ENCODE measurements at regions not wholly inside any gene's neighbourhood (a gene's known extent, or its start where the extent isn't known, plus 50 kb on each side); places are given as distances from the start of the nearest gene placed in this dataset.

DNA sequence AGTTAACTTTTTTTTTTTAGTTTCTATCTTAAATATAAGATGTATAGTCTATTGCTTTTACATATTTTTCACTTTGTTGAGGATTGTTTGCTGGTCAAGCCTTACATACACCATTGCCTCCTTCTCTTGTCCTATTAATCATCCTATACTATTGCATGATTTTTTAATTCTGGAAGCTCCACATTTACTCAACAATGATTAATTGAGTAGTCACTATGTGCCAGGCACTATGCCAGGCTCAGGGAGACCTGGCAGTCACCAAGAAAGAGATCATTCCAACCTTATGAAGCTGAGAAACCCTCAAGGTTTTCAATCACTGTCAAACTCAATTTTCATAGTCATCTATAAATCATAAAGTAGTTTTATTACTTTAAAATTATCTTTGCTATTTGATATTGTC is 626.2 kb downstream of the IGSF11 start:
- DNase-seq (ENCODE audit: low read depth, low spot score) = no peak
- TF ChIP-seq, protein P1, sequence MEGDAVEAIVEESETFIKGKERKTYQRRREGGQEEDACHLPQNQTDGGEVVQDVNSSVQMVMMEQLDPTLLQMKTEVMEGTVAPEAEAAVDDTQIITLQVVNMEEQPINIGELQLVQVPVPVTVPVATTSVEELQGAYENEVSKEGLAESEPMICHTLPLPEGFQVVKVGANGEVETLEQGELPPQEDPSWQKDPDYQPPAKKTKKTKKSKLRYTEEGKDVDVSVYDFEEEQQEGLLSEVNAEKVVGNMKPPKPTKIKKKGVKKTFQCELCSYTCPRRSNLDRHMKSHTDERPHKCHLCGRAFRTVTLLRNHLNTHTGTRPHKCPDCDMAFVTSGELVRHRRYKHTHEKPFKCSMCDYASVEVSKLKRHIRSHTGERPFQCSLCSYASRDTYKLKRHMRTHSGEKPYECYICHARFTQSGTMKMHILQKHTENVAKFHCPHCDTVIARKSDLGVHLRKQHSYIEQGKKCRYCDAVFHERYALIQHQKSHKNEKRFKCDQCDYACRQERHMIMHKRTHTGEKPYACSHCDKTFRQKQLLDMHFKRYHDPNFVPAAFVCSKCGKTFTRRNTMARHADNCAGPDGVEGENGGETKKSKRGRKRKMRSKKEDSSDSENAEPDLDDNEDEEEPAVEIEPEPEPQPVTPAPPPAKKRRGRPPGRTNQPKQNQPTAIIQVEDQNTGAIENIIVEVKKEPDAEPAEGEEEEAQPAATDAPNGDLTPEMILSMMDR (IDR thresholded peaks at IDR 0.05; ENCODE audit: low read depth, low read length) = no peak

DNA sequence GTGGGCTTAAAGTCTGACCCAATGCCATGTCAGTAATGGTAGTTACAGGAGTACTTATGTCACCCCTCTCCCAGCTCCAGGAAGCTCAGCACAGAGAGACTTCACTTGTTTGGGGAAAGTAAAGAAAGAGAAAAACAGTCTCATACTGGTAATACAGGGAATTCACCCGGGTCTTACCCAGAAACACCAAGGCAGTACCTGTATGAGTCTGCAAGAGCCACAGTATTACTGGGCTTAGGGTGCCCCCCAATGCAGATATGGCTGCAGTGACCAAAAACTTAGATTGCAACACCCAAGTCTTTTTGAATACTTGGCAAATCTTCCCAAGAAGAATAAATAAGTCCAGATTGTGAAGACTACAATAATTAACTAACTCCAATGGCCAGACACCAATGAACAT is 622.1 kb downstream of the IGSF11 start:
- H3K4me3 ChIP-seq (ENCODE audit: low read depth, low read length) = no peak overlapping the region
- DNase-seq (ENCODE audit: low read depth, low spot score) = no peak
- TF ChIP-seq, protein P1 (IDR thresholded peaks at IDR 0.05; ENCODE audit: low read depth, low read length) = no peak
- in situ Hi-C loops (cut with HindIII; ENCODE audit: low sequenced_read_pairs) = no loop called here

More for the DNA sequence above, 626.2 kb downstream of the IGSF11 start:
- in situ Hi-C loops (cut with HindIII; ENCODE audit: low sequenced_read_pairs) = no loop called here
- H3K4me3 ChIP-seq (ENCODE audit: low read depth, low read length) = no peak overlapping the region

DNA sequence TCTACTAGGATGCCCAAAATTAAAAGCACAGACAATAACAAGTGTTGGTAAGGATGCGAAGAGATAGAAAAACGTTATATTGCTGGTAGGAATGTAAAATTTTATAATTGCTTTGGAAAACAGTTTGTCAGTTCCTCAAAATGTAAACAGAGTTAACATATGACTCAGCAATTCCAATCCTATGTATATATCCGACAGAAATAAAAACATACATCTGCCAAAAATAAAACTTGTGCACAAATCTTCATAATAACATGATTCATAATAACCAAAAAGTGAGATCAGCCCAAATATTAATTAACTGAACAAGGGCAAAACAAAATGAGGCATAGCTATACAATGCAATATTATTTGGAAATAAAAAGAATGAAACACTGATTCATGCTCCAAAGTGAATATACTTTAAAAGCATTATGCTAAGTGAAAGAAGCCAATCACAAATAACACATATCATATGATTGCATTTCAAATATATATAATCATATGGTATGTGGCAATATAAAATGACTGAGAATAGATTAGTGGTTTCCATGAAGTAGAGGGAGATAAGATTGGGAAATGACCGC is 609.3 kb downstream of the IGSF11 start:
- in situ Hi-C loops (cut with HindIII; ENCODE audit: low sequenced_read_pairs) = no loop called here
- TF ChIP-seq, protein P1 (IDR thresholded peaks at IDR 0.05; ENCODE audit: low read depth, low read length) = no peak
- no peak for DNase-seq (ENCODE audit: low read depth, low spot score)
- H3K4me3 ChIP-seq (ENCODE audit: low read depth, low read length) = no peak overlapping the region

DNA sequence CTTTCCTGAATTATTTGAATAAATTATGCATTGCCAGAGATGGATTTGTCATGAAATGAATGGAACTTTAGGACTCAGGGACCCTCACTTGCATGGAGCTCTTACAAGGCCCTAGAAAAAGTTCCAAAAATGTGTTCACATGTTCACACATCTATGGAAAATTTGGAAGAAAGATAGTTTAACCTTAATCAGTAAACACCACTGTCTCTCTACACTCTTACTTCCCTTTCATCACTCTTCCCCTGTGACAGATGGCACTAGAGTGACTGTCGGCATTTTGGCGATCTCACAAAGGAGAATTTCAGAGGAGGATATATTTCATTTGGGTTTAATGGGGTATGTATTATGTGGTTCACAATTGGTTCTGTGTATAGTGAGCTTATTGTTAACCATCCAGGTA is 600.8 kb downstream of the IGSF11 start:
- TF ChIP-seq, protein P1 (IDR thresholded peaks at IDR 0.05; ENCODE audit: low read depth, low read length) = no peak
- H3K4me3 ChIP-seq (ENCODE audit: low read depth, low read length) = no peak overlapping the region
- in situ Hi-C loops (cut with HindIII; ENCODE audit: low sequenced_read_pairs) = no loop called here
- DNase-seq (ENCODE audit: low read depth, low spot score) = no peak

DNA sequence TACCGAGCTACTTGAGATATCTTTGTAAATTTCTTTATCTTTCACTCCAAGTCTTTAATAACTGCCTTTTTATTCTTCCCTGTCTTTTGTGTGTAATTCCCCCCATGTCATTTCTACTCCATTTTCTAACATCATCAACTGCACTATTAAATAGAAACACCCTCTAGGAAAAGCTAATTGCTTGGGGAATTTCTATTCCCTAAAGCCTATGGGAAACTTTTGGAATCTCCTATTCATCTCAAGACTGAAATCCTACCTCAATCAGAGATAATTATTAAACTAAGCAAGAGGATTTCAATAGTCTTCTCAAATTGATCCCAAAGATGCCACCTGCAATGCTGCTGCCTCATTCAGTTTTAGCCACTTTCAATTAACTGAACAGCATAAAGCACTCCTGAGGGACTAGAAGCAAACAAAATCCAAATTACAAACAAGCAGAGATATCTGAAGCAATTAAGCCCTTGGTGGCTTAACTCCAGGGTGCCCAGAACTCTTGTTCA is 598.7 kb downstream of the IGSF11 start:
- no peak for DNase-seq (ENCODE audit: low read depth, low spot score)
- in situ Hi-C loops (cut with HindIII; ENCODE audit: low sequenced_read_pairs) = no loop called here
- no peak overlapping the region for H3K4me3 ChIP-seq (ENCODE audit: low read depth, low read length)
- TF ChIP-seq, protein P1 (IDR thresholded peaks at IDR 0.05; ENCODE audit: low read depth, low read length) = no peak

DNA sequence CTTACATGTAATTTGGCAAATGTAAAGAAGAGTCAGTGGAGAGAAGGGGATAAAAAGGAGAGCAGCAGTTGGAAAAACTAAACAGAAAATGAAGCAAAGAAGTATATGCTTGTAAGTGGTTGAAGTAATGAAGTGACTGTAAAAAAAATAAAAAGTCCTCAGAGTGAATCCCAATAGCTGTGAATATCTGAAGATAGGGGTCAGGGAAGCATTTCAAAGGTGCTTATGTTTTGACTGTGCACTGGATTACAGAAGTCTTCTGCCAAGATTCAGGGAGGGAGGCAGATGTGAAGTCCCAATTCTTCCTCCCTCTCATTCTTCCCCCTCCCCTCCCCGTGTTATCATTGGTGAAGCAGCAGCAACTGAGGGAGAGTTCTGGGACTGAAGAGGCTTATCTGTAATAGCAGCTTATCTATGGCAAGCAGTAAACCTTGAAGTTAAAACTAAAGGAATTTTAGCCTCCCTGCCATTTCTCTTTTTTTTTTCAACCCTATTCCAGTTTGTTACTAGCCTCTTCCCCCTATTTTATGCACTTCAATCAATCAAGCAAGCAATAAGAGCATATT is 597.9 kb downstream of the IGSF11 start:
- in situ Hi-C loops (cut with HindIII; ENCODE audit: low sequenced_read_pairs) = no loop called here
- no peak overlapping the region for H3K4me3 ChIP-seq (ENCODE audit: low read depth, low read length)
- TF ChIP-seq, protein P1 (IDR thresholded peaks at IDR 0.05; ENCODE audit: low read depth, low read length) = no peak
- DNase-seq (ENCODE audit: low read depth, low spot score) = no peak

Measured in astrocyte of the spinal cord (primary cell).